Coronary artery (tissue), 2 donors: ENCODE measurements at regions not wholly inside any gene's neighbourhood (a gene's known extent, or its start where the extent isn't known, plus 50 kb on each side); places are given as distances from the start of the nearest gene placed in this dataset.

Source experiments
- DNase-seq: peaks from one replicate; pipeline ENCODE4 v3.0.0-alpha.2; 2017; ENCODE audit warnings: low spot score
- H3K27ac ChIP-seq, 2 donors: fragments of 200-600 bp; sonication (generic); one replicate each; pipeline ENCODE4 v1.5.1; 2016 to 2019
- H3K4me3 ChIP-seq: fragments of 200-600 bp; sonication (generic); 2 replicates; pipeline ENCODE4 v1.5.1; 2016; ENCODE audit warnings: mild to moderate bottlenecking, moderate library complexity
- TF ChIP-seq, protein P1 (sequence below): fragments of 200-600 bp; sonication (generic); IDR thresholded peaks from one replicate; pipeline ENCODE4 v1.5.1; 2019; ENCODE audit warnings: antibody characterized with exemption

DNA sequence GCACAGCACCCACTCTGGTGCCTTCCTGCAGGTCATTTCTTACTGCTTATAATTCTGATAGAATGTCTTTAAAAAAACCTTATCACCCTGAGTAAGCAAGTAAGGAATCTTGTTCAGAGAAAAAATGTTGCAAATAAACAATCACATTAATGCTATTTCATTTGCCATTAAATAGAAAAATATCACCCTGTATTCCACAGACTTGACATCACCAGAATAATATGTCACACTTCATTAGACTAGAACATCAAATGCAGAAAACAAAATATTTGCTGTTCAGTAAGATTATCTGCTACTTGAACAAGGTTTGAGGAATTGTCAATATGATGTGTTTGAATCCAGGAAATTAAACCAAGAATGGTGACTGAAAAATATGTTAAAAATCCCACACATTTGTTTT lies 236.6 kb upstream of the MMADHC start:
- no peak overlapping the region for H3K4me3 ChIP-seq
- H3K27ac ChIP-seq: no peak overlapping the region
- TF ChIP-seq, protein P1, sequence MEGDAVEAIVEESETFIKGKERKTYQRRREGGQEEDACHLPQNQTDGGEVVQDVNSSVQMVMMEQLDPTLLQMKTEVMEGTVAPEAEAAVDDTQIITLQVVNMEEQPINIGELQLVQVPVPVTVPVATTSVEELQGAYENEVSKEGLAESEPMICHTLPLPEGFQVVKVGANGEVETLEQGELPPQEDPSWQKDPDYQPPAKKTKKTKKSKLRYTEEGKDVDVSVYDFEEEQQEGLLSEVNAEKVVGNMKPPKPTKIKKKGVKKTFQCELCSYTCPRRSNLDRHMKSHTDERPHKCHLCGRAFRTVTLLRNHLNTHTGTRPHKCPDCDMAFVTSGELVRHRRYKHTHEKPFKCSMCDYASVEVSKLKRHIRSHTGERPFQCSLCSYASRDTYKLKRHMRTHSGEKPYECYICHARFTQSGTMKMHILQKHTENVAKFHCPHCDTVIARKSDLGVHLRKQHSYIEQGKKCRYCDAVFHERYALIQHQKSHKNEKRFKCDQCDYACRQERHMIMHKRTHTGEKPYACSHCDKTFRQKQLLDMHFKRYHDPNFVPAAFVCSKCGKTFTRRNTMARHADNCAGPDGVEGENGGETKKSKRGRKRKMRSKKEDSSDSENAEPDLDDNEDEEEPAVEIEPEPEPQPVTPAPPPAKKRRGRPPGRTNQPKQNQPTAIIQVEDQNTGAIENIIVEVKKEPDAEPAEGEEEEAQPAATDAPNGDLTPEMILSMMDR: no peak
- no peak for DNase-seq

GRCh38 chr2:149819356-149819957 lies 231.9 kb upstream of the MMADHC start:
- TF ChIP-seq, protein P1: no peak
- Histone ChIP-seq H3K27ac (no peak overlapping the region), H3K4me3 (no peak overlapping the region)
- DNase-seq: no peak

DNA sequence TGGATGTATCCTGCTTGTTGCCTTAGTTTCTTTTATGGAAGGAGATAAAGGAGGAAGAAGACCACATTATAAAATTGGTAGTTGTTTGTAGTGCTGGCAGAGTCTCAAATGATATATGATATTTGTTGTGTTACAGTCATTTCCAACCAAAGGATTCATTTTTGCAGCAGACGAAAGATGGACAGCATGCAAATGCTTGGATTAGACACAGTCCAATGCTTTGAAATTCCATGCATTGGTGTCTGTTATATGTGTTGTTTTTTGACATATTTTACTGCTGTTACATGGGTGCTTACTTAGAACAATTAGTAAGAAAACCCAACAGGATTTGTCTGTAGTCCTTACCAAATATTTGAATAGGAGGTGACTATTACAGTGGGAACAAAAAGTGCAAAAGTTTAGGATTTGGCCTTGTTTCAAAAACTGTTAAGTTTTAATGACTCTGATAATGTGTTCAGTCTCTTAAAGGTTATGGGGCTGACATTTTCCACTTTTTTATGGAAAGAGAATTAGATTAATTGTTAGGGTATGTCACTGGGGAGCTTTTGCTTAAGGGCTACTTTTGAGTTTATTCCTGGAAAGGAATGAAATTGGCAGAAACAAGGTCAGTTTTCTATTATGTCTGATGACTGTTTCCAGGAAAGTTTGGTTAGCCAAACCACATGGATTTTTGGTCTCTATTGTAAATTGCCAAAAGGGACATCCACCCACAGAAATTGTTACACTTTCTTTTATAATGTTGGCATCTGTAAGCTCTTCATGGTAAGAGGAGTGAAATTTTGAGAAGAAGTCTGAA lies 229.4 kb upstream of the MMADHC start:
- TF ChIP-seq, protein P1: no peak
- Histone ChIP-seq H3K4me3 (no peak overlapping the region), H3K27ac (no peak overlapping the region)
- no peak for DNase-seq

GRCh38 chr2:149815941-149816340 lies 228.4 kb upstream of the MMADHC start:
- no peak for DNase-seq
- TF ChIP-seq, protein P1: no peak
- no peak overlapping the region for H3K4me3 ChIP-seq

DNA sequence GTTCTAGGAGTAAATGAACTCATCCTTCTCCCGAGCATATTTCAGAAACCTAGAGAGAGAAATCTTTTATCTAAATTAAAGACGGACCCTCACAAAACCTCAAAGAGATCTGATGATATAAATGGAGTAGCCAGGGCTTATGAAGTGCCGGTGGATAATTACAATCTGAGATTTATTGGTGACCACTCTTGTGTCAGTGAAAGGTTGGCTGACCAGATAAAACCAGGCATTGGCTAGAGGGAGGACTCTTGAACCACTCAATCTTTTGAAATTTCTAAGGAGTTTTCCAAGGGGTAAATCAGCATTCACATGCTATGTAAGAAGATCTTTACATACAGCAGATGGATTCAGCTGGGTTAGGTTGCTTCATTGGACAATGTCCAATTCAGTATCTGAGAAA lies 227.3 kb upstream of the MMADHC start:
- Histone ChIP-seq H3K27ac (no peak overlapping the region), H3K4me3 (no peak overlapping the region)
- no peak for DNase-seq
- TF ChIP-seq, protein P1: no peak

More at GRCh38 chr2:149815941-149816340, 228.4 kb upstream of the MMADHC start:
- H3K27ac ChIP-seq: no peak overlapping the region

DNA sequence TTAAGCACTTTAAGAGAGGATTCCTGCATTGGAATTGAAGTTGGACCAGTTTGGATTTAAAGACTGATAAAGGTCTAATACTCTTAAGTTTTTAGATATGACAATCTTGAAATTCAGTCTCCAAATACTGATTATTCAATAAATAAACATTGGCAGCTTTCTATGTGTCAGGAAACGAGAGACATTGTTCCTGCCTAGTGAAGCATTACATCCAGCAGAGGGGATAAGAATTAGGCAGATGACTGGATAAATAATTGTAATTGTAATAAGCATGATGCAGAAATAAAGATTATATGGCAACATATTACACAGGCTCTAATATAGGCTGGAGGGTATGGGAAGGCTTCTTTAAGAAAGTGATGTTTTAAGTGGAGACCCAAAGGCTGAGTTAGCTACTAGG lies 226.5 kb upstream of the MMADHC start:
- DNase-seq: no peak
- Histone ChIP-seq H3K4me3 (no peak overlapping the region), H3K27ac (no peak overlapping the region)
- TF ChIP-seq, protein P1: no peak

DNA sequence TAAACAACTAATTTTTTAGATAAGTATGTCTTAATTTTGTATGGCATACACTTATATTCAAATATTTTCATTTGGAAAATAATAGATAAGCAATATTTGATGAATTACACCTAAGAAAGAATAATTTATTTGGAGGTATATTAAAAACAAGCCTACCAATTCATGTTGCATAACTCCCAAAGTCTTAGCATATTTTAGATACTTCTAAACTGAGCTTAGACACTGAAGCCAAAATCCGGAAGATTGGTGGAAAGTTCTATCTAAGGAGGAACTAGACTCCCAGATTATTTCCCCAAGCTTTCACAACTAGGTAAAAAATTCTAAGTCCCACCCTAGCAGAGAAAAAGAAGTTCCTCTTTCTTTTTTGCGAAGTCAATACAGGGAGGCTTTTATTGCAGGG lies 221.0 kb upstream of the MMADHC start:
- DNase-seq: no peak
- H3K4me3 ChIP-seq: no peak overlapping the region
- TF ChIP-seq, protein P1: no peak
- no peak overlapping the region for H3K27ac ChIP-seq
